ENCODE measurements at regions not wholly inside any gene's neighbourhood (a gene's known extent, or its start where the extent isn't known, plus 50 kb on each side); places are given as distances from the start of the nearest gene placed in this dataset.
"Not testable (repeated sequence)": the region's sequence is repeated elsewhere in the genome, so short reads cannot be mapped to it uniquely, and the experiment has no call there.

DNA sequence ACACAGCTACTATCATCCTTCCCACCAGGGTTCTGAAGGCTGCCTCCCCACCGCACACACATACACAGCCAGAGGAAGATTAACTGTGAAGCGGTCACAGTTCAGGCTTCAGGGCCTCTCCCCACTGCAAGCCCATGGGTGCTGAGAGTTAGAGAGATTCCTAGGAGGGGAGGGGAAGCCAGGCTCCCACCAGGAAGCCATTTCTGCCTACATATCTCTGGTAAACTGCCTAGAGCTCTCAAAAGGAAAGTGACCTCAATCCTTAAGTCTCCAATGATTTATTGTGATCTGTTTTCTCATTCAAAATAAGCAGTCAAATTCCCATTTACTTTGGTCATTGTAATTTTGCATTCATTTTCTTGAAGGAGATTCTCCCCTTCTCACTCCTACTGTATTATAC lies 141.0 kb upstream of the BNIP2 start:
- no peak for DNase-seq

DNA sequence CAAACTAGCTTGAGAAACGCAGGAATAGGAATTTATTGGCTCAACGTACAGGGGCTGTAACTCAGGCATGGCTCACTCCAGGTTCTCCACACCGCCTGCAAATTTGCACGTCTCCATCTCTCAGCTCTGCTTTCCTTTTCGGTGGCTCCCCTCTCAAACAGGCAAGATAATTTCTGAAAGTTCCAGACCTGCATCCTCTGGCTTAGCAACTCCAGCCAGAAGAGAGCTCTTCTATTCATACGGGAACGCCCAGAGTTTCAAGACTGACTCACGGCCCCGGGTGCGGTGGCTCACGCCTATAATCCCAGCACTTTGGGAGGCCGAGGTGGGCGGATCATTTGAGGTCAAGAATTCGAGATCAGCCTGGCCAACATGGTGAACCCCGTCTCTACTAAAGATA lies 139.7 kb upstream of the BNIP2 start:
- DNase-seq = no peak

DNA sequence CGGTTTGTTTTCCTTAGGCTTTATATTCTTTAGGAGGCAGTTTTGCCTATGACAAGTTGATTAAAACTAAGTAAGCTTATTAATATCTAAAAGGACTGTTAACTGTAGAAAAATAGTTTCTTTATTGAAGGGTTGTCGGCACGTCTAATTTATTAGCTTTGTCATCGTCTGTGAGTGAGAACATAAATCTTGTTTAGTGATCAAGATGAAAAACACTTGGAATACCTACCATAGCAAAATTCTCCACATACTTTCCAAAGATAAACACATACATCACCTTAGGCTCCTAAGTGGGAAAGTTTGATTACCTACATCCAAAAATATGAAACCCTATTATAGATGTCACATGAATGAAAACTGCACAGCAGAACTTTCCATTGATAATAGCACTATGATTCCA lies 139.1 kb upstream of the BNIP2 start:
- no peak for DNase-seq

DNA sequence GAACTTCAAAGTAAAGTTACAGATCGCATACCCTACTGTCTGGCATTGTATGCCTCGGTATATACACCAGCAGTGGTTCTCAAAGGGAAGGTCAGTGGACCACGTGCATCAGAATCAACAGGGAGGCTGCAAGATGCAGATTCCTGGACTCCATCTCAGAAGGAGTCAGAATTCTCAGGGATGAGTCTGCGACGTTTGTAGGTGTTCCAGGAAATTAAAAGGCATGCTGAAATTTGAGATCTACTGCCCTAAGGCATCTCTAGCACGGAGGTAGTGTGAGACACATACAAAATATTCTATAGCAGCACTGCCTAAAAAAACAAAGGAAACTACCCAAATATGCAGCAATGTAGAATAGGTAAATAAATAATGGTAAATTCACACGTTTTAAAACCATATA lies 136.8 kb upstream of the BNIP2 start:
- DNase-seq = no peak

DNA sequence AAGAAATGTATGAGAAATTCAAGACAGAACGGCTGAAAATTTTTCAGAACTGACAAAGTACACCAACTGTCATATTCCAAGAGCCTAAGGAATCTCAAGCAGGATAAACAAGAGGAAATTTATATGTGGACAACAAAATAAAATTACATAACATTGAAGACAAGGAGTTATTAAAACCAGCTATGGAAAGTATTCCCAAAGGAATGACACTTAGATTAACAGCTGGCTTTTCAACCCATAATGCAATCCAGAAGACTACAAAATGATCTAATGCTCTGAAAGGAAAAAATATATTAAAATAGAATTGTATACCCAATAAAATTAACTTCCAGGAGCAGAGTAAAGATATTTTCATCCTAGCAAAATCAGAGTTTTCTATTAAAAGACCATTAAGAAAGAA lies 132.2 kb upstream of the BNIP2 start:
- no peak for DNase-seq

DNA sequence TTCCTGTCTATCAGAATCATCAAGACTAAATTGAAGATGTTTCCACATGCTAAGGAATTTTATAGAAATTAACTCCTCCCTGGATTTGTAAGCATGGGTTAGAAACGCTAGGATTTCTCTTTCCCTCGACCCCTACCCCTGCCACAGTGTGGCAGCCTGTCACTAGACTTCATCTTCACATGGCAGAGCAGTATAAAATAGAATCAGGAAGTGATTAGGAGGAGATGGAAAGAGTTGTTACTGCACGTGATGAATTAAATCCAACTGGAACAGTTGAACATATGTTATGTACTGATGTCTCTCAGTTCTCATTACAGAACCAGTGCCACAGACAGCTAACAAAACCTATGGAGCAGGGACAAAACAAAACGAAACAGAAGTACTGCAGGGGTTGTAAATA lies 130.0 kb upstream of the BNIP2 start:
- DNase-seq = peak; percentile 44

DNA sequence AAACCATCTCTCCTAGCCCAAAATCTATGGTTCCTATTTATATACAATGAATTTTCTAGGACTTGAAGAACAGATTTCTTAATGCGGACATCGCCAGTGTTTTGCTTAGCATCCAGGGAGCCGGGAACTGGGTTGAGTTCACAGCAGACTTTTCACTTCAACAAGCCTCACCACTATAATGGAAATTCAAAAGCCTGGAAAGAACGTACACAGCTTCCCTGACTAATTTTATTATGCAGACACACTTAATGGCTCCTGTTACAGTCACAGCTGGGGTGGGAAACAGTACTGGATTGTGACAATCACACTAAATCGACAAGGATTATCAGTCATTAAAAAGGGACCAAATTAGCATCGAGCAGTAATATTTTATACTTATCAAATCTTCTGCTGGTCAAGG lies 129.2 kb upstream of the BNIP2 start:
- no peak for DNase-seq

DNA sequence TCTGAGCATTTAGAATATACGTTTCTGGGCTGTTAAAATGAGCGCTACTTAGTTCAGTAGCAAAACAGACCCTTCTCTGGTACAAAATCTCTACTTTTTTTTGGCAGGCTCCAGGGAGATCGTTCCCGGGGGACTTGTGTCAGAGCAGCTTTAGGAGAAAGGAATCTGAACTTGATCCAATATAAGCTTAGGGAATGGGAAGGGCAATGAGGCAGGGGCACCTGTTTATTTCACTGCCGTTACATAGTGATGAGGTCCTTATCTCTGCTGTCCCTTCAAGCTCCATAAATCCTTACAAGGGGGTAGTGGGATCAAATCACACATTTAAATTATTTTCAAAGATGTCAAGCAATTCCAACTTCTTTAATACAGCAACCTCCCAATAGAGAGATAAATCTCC lies 128.7 kb upstream of the BNIP2 start:
- DNase-seq = no peak

DNA sequence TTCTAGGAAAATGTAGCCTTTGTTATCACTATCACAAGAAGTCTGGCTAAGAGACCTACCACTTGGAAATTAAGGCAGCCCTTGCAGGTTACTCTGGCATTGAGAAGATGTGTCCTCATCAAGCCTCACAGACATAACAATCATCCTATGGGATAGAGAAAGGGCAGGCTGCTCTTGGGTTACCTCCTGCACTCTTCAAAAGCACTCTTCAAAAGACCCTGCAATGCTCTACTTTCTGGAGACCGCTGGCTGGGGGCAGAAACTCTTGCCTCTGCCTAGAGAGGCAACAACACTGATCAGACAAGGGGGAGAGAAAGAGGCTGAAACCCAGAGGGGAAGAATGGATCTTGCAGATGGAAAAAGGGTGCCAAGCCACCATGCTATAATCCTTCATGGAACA lies 127.9 kb upstream of the BNIP2 start:
- DNase-seq = no peak

DNA sequence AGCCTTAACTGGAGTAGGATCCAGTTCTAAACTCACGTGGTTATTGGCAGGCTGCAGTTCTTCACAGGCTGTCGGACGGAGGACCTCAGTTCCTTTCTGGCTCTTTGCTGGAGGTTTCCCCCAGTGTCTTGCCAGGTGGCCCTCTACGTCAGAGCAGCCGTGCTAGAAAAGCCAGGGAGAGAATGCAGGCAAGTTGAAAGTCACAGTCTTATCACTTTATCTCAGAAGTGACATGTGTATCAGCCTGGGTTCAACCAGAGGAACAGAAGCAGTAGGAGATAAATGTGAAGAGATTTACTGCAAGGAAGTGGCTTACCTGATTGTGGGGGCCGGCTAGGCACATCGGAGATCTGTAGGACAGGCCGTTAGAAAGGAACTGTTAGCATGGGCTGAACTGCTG lies 125.3 kb upstream of the BNIP2 start:
- DNase-seq = no peak

DNA sequence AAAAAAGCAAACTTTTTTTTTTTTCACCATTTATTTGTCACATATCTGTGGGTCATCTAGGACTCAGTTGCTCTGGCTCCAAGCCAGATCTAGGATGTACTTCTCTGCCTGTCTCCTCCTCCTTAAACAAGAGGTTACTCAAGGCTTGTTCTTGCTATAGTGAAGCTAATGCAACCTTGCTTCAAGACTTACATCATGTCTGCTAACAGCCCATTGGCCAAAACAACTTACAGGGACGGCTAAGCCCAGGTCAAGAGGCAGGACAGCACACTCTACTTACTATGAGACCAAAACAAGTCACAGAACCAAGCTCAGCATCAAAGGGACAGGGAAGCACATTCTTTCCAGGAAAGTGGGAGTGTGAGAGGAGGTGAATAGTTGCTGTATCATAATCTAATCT lies 123.8 kb upstream of the BNIP2 start:
- no peak for DNase-seq

DNA sequence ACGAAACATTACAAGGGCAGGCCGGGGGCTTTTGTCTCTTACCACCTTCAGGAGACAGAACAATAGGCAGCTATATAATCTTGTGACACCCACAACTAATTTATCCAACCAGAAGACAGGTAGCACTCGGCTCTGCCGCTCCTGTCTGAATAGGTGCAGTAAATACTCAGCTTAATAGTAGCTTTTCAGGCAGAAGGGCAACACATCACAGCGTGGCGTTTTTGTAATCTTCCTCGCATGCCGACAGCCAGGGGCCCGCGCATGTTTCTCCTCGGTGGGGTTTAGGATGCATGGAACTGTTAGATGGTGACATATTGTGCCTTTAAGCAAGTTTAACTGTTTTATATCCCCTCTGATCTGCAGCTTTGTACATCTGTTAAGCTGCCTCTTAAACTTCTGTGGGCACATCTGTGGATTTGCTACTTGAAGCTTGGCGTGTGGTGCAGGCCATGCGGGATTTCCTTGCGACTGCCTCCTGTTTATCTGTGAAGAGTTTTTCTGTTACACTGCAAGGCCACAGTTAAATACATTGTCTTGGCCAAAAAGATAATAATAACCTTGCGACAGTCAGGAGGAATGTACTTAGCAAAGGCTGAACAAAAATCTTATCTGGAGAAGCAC lies 123.2 kb upstream of the BNIP2 start:
- DNase-seq = no peak

DNA sequence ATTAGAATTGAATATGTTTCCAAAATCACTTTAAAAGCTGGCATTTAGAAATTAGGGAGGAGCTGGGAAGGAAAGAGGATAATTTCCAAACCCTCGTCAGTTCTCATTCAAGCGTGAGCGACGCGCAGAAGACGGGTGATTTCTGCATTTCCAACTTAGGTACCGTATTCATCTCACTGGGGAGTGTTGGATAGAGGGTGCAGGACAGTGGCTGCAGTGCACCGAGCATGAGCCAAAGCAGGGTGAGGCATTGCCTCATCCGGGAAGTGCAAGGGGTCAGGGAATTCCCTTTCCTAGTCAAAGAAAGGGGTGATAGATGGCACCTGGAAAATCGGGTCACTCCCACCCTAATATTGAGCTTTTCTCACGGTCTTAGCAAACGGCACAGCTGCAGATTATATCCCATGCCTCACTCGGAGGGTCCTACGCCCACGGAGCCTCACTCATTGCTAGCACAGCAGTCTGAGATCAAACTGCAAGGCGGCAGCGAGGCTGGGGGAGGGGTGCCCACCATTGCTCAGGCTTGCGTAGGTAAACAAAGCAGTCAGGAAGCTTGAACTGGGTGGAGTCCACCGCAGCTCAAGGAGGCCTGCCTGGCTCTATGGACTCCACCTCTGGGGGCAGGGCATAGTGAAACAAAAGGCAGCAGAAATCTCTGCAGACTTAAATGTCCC lies 114.3 kb upstream of the BNIP2 start:
- DNase-seq = peak; percentile 43

DNA sequence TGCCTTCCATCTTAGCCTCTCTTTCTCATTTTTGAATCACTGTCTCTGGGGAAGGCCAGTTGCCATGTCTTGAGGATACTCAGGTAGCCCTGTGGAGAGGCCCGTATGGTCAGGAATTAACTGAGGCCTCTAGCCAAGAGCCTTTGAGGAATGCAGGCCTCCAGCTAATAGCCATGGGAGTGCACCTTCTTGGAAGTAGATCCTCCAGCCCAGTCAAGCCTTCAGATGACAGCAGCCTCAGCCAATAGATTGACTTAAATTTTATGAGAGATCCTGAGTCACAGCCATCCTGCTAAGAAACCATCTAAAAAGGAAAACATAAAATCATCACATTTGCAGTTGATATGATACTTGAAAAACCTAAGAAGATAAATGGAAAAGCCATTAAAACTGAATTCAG lies 112.5 kb upstream of the BNIP2 start:
- DNase-seq = no peak

DNA sequence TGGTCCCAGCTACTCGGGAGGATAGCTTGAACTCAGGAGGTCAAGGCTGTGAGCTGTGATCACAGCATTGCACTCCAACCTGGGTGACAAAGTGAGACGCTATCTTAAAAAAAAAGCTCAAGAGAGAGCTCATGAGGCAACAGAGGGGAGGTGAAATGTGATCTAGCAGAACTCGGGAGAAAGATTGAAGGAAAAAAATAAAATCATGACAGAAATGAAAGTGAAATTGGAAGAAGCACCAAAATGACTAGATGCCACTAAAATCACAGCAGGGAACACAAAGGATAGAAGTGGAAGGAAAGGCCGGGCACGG lies 109.4 kb upstream of the BNIP2 start:
- DNase-seq = no peak

DNA sequence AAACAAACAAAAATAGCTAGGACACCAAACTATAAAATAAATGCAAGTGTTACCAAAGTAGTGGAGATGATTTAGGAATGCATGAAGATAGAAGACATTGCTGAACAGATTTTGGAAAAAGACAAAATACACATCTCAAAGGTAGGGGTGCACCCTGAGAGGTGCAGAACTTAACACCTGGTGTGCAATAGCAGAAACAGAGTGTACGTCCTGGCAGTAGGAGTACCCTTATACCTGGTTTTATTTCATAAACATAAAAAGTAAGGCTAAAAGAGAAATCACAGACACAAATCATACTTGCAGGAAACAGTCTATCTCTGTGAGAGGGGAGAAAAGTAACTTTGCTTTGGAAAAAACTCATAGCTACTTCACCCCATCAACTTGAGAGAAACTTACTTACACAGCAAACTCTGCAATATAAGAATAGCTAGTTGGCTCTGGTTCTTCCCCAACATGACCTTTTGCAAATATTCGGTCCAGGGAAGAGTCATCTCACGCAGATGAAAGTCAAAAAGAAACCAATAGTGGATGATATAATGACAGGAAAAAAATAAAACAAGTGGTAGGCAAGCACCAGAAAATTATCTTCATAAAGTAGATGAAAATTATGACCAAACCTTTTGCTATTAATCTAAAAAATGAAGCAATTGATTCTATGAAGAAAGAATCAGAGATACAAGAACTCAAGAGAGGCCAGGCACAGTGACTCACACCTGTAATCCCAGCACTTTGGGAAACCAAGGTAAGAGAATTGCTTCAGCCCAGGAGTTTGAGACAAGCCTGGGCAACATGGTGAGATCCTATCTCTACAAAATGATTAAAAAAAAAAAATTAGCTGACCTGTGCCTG lies 108.9 kb upstream of the BNIP2 start:
- no peak for DNase-seq

DNA sequence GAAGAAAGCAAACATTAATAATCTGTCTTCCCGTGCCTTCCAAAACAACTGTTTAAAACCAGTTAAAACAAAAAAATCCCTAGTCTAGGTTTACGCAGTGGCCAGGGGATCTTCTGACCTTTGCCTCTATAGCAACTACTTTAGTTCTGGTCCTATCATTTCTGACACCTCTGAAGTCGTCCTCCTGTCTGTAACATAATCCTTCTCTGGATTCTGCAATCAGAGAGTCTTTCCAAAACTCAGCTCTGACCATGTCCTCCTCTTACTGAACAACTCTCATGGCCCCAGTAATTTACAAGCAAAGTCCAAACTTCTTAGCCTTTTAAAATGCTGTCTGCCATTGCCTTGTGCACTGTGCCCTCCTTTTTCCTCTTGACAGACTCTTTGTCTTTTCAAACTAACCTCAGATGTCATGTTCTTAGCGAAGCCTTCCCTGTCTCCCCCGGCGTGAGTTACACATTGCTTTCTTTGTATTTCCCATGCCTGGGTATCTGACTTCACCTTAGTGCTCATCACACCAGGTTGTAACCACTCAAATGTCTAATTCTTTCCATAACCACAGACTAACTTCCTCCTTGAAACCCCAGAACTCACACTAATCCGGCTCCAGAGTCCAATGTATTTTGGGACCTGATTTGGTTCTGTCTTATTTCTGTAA lies 105.2 kb upstream of the BNIP2 start:
- DNase-seq = no peak

DNA sequence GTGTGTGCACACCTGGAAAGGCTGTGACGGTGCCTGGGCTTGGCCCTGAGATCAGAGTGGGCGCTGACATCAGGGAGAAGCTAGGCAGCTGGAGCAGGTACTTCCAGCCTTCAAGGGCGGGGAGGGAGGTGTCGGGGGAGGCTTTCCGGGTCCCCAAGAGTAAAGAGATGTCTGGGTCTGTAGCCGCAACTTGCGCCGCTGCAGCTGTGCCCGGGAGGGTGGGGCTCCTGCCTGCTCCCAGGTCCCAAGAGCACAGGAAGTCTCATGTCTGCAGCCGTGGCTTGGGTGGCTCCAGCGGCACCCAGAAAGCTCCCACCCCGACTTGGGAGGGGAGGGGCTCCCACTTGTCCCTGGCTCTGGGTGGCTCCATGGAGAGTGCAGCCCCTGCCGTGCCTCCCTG lies 103.2 kb upstream of the BNIP2 start:
- no peak for DNase-seq

DNA sequence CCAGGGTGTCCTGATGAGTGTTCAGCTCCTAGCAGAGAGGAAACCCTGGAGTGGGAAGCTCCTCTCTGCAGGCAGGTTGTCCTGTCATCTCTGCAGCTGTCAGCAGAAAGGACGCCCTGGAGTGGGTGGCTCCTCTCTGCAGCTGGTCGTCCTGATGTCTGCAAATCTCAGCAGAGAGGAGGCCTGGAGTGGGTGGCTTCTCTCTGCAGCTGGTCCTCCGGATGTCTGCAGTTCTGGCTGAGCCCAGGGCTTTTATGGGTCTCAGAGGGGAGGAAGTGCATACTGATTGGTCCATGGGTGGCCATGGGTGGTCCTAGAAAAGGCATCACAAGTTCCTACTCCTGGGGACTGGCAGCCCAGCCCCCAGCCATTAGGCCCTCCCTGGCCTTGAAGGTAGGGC lies 102.6 kb upstream of the BNIP2 start:
- DNase-seq = no peak

DNA sequence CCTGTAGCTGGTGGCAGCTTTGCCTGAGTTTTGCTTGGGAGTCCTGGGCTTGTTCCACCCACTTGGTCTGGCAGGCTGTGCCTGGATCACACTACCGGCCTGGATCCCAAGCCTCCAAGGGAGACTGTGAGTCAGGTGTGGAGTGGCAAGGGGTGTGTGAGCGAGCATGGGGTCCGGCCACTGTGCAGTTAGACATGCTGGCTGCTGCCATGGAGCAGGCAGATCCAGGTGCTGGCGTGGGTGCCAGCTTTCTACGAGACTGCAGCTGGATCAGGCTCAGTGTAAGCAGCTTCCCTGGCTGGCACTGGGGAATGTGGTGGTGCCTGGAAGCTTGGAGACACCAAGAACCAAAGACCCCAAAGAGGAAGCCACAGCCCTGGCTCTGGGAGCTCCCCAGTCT lies 102.0 kb upstream of the BNIP2 start:
- DNase-seq = no peak

DNA sequence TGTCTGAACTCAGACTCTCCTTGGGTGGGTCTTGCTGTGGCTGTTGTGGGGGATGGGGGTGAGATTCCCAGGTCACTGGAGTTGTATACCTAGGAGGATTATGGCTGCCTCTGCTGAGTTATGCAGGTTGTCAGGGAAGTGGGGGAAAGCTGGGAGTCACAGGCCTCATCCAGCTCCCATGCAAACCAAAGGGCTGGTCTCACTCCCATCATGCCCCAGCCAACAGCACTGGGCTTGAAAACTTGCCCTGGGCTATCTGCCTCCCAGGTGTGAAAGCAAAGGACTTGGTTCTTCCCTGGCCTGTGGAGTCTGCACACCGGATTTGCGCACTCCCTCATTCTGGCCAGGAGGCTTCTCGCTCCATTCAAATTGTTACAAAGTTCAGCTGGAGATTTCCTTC lies 97.3 kb upstream of the BNIP2 start:
- DNase-seq = not testable (repeated sequence)

DNA sequence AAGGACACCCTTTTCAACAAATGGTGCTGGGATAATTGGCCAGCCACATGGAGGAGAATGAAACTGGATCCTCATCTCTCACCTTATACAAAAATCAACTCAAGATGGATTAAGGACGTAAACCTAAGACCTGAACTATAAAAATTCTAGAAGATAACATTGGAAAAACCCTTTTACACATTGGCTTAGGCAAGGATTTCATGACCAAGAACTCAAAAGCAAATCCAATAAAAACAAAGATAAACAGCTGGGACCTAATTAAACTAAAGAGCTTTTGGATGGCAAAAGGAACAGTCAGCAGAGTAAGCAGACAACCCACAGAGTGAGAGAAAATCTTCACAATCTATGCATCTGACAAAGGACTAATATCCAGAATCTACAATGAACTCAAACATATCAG lies 96.9 kb upstream of the BNIP2 start:
- DNase-seq = not testable (repeated sequence)

DNA sequence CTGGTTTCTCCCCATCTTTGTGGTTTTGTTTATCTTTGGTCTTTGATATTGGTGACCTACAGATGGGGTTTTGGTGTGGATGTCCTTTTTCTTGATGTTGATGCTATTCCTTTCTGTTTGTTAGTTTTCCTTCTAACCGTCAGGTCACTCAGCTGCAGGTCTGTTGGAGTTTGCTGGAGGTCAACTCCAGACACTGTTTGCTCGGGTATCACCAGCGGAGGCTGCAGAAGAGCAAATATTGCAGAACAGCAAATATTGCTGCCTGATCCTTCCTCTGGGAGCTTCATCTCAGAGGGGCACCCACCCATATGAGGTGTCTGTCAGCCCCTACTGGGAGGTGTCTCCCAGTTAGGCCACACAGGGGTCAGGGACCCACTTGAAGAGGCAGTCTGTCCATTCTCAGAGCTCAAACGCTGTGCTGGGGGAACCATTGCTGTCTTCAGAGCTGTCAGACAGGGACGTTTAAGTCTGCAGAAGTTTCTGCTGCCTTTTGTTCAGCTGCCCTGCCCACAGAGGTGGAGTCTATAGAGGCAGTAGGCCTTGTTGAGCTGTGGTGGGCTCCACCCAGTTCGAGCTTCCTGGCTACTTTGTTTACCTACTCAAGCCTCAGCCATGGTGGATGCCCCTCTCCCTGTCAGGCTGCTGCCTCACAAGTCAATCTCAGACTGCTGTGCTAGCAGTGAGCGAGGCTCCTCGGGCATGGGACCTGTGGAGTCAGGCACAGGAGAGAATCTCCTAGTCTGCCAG lies 94.8 kb upstream of the BNIP2 start:
- not testable (repeated sequence) for DNase-seq

Data from eye (tissue), 1 donor.